ENCODE measurements at regions not wholly inside any gene's neighbourhood (a gene's known extent, or its start where the extent isn't known, plus 50 kb on each side); places are given as distances from the start of the nearest gene placed in this dataset.

DNA sequence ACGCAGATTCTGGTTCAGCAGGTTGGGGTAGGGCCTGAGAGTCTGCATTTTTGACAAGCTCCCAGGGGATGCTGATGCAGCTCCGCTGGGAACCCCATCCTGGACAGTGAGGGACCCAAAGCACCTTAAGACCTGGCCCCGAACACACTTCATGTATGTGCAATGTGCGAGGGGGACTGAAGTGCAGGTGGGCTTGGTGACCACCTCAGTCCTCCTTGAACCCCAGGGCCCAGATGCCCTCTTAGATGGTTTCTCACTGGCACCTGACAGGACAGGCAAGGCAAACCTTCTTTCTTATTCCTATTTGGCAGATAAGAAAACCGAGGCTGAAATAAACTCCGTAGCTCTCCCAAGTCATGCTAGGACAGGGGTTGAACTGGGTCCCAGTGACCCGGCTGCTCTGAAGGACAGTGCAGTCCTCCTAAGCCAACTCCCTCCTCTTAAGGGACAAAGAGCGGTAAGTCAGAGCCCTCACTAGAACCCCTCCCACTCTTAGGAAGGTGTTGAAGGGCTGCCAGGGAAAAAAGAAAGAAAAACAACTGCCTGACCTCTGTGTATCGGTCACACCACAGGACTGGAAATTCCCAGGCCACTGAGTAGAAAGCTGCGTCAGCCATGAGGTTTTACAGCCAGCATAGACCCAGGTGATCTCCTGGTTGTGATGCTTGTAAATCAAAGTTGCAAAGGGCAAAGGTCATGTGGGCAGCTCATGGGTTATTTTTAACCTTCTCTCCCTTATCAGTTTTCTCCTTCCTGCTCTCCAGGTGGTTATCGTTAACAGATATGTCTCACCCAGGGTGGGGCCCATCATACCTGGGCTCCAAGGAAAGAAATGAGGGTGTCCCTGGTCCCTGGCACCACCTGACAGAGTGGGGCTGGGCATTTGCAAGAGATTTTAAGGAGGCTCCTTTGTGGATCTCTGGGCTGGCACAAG is 90.9 kb upstream of the SMNDC1 start:
- intact Hi-C loops (cut with micrococcal nuclease): no loop called here
- peak overlapping the region; percentile 39 for H3K27ac Mint-ChIP-seq
- H3K4me3 Mint-ChIP-seq: no peak overlapping the region
- no peaks in the 10 kb centered on the region for H3K4me1 ChIP-seq (ENCODE audit: control insufficient read depth in 2 of 2, insufficient read depth in 2 of 2, low read length in 2 of 2)
- ChIA-PET POLR2A (interaction anchor here (1.6 to 1.7 kb wide), 2 partner anchors 16 to 19 kb away, joined by 4 read pairs; no protein-coding TSS in a partner anchor), CTCF (no interaction called here)
- H3K27me3 Mint-ChIP-seq: peaks cover 20% of the 10 kb centered on the region
- H3K9ac ChIP-seq (ENCODE audit: low read length): no peak overlapping the region
- no peaks in the 10 kb centered on the region for H3K36me3 ChIP-seq (replicated peaks in 1 of 2; ENCODE audit: control extremely low read depth in 1 of 2, control insufficient read depth in 1 of 2, extremely low read depth in 1 of 2, insufficient read depth in 2 of 2, low read length in 1 of 2)
- 88% methylated on average over 9 of the region's 11 CpGs for WGBS (ENCODE audit: insufficient coverage)
- no peak for TF ChIP-seq CTCF (IDR thresholded peaks at IDR 0.05)
- TF ChIP-seq EZH2 (IDR thresholded peaks at IDR 0.05; ENCODE audit: borderline replicate concordance, insufficient read depth, low read depth, low read length, poor library complexity, severe bottlenecking): no peak
- H3K79me2 ChIP-seq (ENCODE audit: control insufficient read depth, insufficient read depth, low read length): no peaks in the 10 kb centered on the region
- H3K4me2 ChIP-seq (replicated peaks; ENCODE audit: low read depth, low read length, poor library complexity, severe bottlenecking): no peak overlapping the region
- ATAC-seq (ENCODE audit: low read depth): peak; percentile 36
- H3K27ac ChIP-seq (ENCODE audit: low read length in 2 of 2): no peak overlapping the region
- peak; percentile 32 for DNase-seq
- H3K4me3 ChIP-seq (ENCODE audit: control extremely low read depth in 1 of 5, extremely low read depth in 1 of 5, insufficient read depth in 1 of 5, low read depth in 2 of 5, low read length in 4 of 5): no peak overlapping the region
- H3K9me3 Mint-ChIP-seq (ENCODE audit: insufficient read depth): no peaks in the 10 kb centered on the region
- no peaks in the 10 kb centered on the region for H4K20me1 ChIP-seq (ENCODE audit: control insufficient read depth, insufficient read depth, low read length, poor library complexity, severe bottlenecking)
- no peak overlapping the region for H2AFZ ChIP-seq (ENCODE audit: insufficient read depth, low read depth, low read length, poor library complexity, severe bottlenecking)
- peaks cover 0 to 8% (median 0%) of the 10 kb centered on the region in 4 experiments for H3K27me3 ChIP-seq (replicated peaks in 1 of 4; ENCODE audit: control extremely low read depth in 1 of 4, control insufficient read depth in 3 of 4, insufficient read depth in 4 of 4, low read length in 3 of 4)
- peaks cover 6% of the 10 kb centered on the region for H3K4me1 Mint-ChIP-seq
- H3K9me3 ChIP-seq (ENCODE audit: control extremely low read depth in 1 of 3, control insufficient read depth in 2 of 3, insufficient read depth in 1 of 3, low read length in 2 of 3): no peaks in the 10 kb centered on the region

GRCh38 chr10:110396284-110396651 is 91.5 kb upstream of the SMNDC1 start:
- no peaks in the 10 kb centered on the region for H3K9me3 Mint-ChIP-seq (ENCODE audit: insufficient read depth)
- WGBS (ENCODE audit: insufficient coverage): 100% methylated on average over 1 of the region's 1 CpG
- no peak overlapping the region for H3K27ac ChIP-seq (ENCODE audit: low read length in 2 of 2)
- H3K4me3 ChIP-seq (ENCODE audit: control extremely low read depth in 1 of 5, extremely low read depth in 1 of 5, insufficient read depth in 1 of 5, low read depth in 2 of 5, low read length in 4 of 5): no peak overlapping the region
- H3K36me3 ChIP-seq (replicated peaks in 1 of 2; ENCODE audit: control extremely low read depth in 1 of 2, control insufficient read depth in 1 of 2, extremely low read depth in 1 of 2, insufficient read depth in 2 of 2, low read length in 1 of 2): no peaks in the 10 kb centered on the region
- H3K9ac ChIP-seq (ENCODE audit: low read length): no peak overlapping the region
- intact Hi-C loops (cut with micrococcal nuclease): no loop called here
- POLR2A ChIA-PET: interaction anchor here (1.6 to 1.7 kb wide), 2 partner anchors 15 to 18 kb away, joined by 4 read pairs; no protein-coding TSS in a partner anchor
- H3K4me2 ChIP-seq (replicated peaks; ENCODE audit: low read depth, low read length, poor library complexity, severe bottlenecking): no peak overlapping the region
- no peak overlapping the region for H3K27ac Mint-ChIP-seq
- no peaks in the 10 kb centered on the region for H3K4me1 ChIP-seq (ENCODE audit: control insufficient read depth in 2 of 2, insufficient read depth in 2 of 2, low read length in 2 of 2)
- H3K27me3 Mint-ChIP-seq: peaks cover 23% of the 10 kb centered on the region
- H3K27me3 ChIP-seq (replicated peaks in 1 of 4; ENCODE audit: control extremely low read depth in 1 of 4, control insufficient read depth in 3 of 4, insufficient read depth in 4 of 4, low read length in 3 of 4): peaks cover 0 to 8% (median 0%) of the 10 kb centered on the region in 4 experiments
- H3K79me2 ChIP-seq (ENCODE audit: control insufficient read depth, insufficient read depth, low read length): no peaks in the 10 kb centered on the region
- peaks cover 6% of the 10 kb centered on the region for H3K4me1 Mint-ChIP-seq
- ATAC-seq (ENCODE audit: low read depth) (no peak), DNase-seq (no peak)
- H2AFZ ChIP-seq (ENCODE audit: insufficient read depth, low read depth, low read length, poor library complexity, severe bottlenecking): no peak overlapping the region
- no peaks in the 10 kb centered on the region for H4K20me1 ChIP-seq (ENCODE audit: control insufficient read depth, insufficient read depth, low read length, poor library complexity, severe bottlenecking)
- TF ChIP-seq CTCF (IDR thresholded peaks at IDR 0.05) (no peak), EZH2 (IDR thresholded peaks at IDR 0.05; ENCODE audit: borderline replicate concordance, insufficient read depth, low read depth, low read length, poor library complexity, severe bottlenecking) (no peak)
- CTCF ChIA-PET: no interaction called here
- H3K4me3 Mint-ChIP-seq: no peak overlapping the region
- no peaks in the 10 kb centered on the region for H3K9me3 ChIP-seq (ENCODE audit: control extremely low read depth in 1 of 3, control insufficient read depth in 2 of 3, insufficient read depth in 1 of 3, low read length in 2 of 3)

Data from B cell (primary cell).